K562 (cell line): ENCODE measurements at regions not wholly inside any gene's neighbourhood (a gene's known extent, or its start where the extent isn't known, plus 50 kb on each side); places are given as distances from the start of the nearest gene placed in this dataset.

Source experiments
- ATAC-seq: fragments of 200-7000 bp; cut with Tn5 transposase; 3 replicates; pipeline ENCODE4 v1.9.1; 2020; ENCODE audit warnings: moderate library complexity
- BruUV-seq: library from RNA; stranded (reverse); fragments of 400-500 nt; replicated peaks from 2 replicates; lab custom pipeline; 2021; lab: Mats Ljungman, UMichigan
- CTCF ChIA-PET: fragments of 300-600 bp; formaldehyde crosslinking; extraction: SDS; loops from one replicate; lab custom pipeline; 2021; ENCODE audit warnings: low intra/inter-chr PET ratio; lab: Yijun Ruan, JAX
- POLR2A ChIA-PET: fragments of 300-600, 350-650 bp; sonication (Branson Sonifier 250); formaldehyde crosslinking; extraction: SDS; loops from one replicate; lab custom pipeline; 2021; ENCODE audit warnings: antibody characterized with exemption, inconsistent platforms; lab: Yijun Ruan, JAX
- DNase-seq, 4 experiments: peaks; one replicate each; pipeline versions ENCODE4 v3.0.0 to v3.0.0-alpha.2; 2011 to 2018; ENCODE audit warnings: low spot score in 3 of 4, mixed read lengths in 3 of 4; ENCODE audit errors: extremely low read depth in 1 of 4
- FAIRE-seq: peaks from 2 replicates; lab custom pipeline; 2011; peaks lifted over from hg19 to GRCh38; lab: Jason Lieb, UNC
- H2AFZ ChIP-seq: 2 replicates; pipeline ENCODE4 v1.6.0; 2011; ENCODE audit warnings: low read depth, low read length, control low read depth, inconsistent platforms
- H3K27ac ChIP-seq: fragments of 200-600 bp; 3 replicates; pipeline ENCODE4 v1.8.0; 2011; ENCODE audit warnings: low read depth, mild to moderate bottlenecking, control low read depth, inconsistent platforms, low read length, moderate library complexity, mixed read lengths; ENCODE audit errors: extremely low read depth
- H3K27me3 ChIP-seq, 2 experiments: fragments of 300-600 bp in 1 of 2; 2 replicates in 1 of 2; 3 replicates in 1 of 2; pipeline versions ENCODE4 v1.6.0 to v1.8.0; 2011; ENCODE audit warnings: inconsistent platforms in 2 of 2, low read length in 2 of 2, mild to moderate bottlenecking in 1 of 2, mixed read lengths in 1 of 2, moderate library complexity in 1 of 2; ENCODE audit not compliant: control insufficient read depth in 2 of 2, insufficient read depth in 2 of 2
- H3K36me3 ChIP-seq: fragments of 300-600 bp; 3 replicates; pipeline ENCODE4 v1.8.0; 2011; ENCODE audit warnings: mild to moderate bottlenecking, low read length, inconsistent platforms; ENCODE audit not compliant: control insufficient read depth, insufficient read depth
- H3K4me1 ChIP-seq, 2 experiments: fragments of 200-600 bp in 1 of 2; replicated peaks in 1 of 2; 2 replicates in 1 of 2; 3 replicates in 1 of 2; pipeline versions ENCODE4 v1.5.1 to v1.8.0; 2011; ENCODE audit warnings: inconsistent platforms in 2 of 2, low read length in 2 of 2, mild to moderate bottlenecking in 1 of 2, mixed read lengths in 1 of 2, moderate library complexity in 1 of 2; ENCODE audit not compliant: control insufficient read depth in 2 of 2, insufficient read depth in 2 of 2
- H3K4me2 ChIP-seq: 2 replicates; pipeline ENCODE4 v1.6.1; 2011; ENCODE audit warnings: low read length, control low read depth, inconsistent platforms, mixed read lengths; ENCODE audit not compliant: insufficient read depth
- H3K4me3 ChIP-seq: fragments of 200-600 bp; sonication (generic), shearing (Covaris generic); 2 replicates; pipeline ENCODE4 v1.5.1; 2016; ENCODE audit warnings: control low read depth, inconsistent platforms
- H3K79me2 ChIP-seq: fragments of 200-600 bp; 3 replicates; pipeline ENCODE4 v1.8.0; 2011; ENCODE audit warnings: low read length, inconsistent platforms; ENCODE audit not compliant: control insufficient read depth, insufficient read depth
- H3K9ac ChIP-seq, 2 experiments: 2 replicates each; pipeline versions ENCODE4 v1.6.0 to v1.6.1; 2011; ENCODE audit warnings: low read depth in 2 of 2, low read length in 2 of 2, control low read depth in 1 of 2, inconsistent platforms in 1 of 2, mild to moderate bottlenecking in 1 of 2, mixed read lengths in 1 of 2; ENCODE audit not compliant: insufficient read depth in 1 of 2
- H3K9me1 ChIP-seq: one replicate; pipeline ENCODE4 v1.6.0; 2011; ENCODE audit warnings: inconsistent platforms, mild to moderate bottlenecking, low read length, moderate library complexity; ENCODE audit not compliant: control insufficient read depth, insufficient read depth
- H3K9me3 ChIP-seq: replicated peaks from 2 replicates; pipeline ENCODE4 v1.5.1; 2011; ENCODE audit warnings: low read depth, low read length, inconsistent platforms; ENCODE audit not compliant: control insufficient read depth, insufficient read depth
- H4K20me1 ChIP-seq: replicated peaks from 2 replicates; pipeline ENCODE4 v1.6.1; 2011; ENCODE audit warnings: low read length, inconsistent platforms, mixed read lengths; ENCODE audit not compliant: control insufficient read depth, insufficient read depth
- FOXO4 ChIP-seq: fragments of 450-650 bp; formaldehyde crosslinking; IDR thresholded peaks from 2 replicates; pipeline ENCODE4 v1.4.0; 2020; ENCODE audit warnings: mild to moderate bottlenecking, moderate library complexity
- IFI16 ChIP-seq: fragments of 250-450 bp; sonication (Bioruptor Pico); IDR thresholded peaks from 2 replicates; pipeline ENCODE4 v2.1.2; 2022; ENCODE audit warnings: mild to moderate bottlenecking, inconsistent platforms
- KAT8 ChIP-seq: fragments of 450-650 bp; IDR thresholded peaks from 2 replicates; pipeline ENCODE4 v1.6.1; 2016; ENCODE audit warnings: low read depth, mild to moderate bottlenecking
- MED1 ChIP-seq: sonication (generic); formaldehyde crosslinking; IDR thresholded peaks from 2 replicates; pipeline ENCODE4 v1.8.1; 2023; ENCODE audit warnings: missing genetic modification reagents, borderline replicate concordance
- NCOA2 ChIP-seq, 2 experiments: fragments of 450-650 bp; IDR thresholded peaks; 2 replicates each; pipeline ENCODE4 v1.6.1; 2018; ENCODE audit warnings: mild to moderate bottlenecking in 2 of 2, moderate library complexity in 1 of 2; ENCODE audit not compliant: partially characterized antibody in 2 of 2
- NFXL1 ChIP-seq: fragments of 450-650 bp; formaldehyde crosslinking; IDR thresholded peaks from 2 replicates; pipeline ENCODE4 v1.4.0; 2021; ENCODE audit warnings: mild to moderate bottlenecking
- PTTG1 ChIP-seq: fragments of 450-650 bp; IDR thresholded peaks from 2 replicates; pipeline ENCODE4 v1.6.1; 2016; ENCODE audit warnings: low read depth, mild to moderate bottlenecking, missing genetic modification characterization, missing compliant biosample characterization
- RAD51 ChIP-seq: fragments of 450-650 bp; IDR thresholded peaks from 2 replicates; pipeline ENCODE4 v1.7.1; 2016; ENCODE audit warnings: low read depth, mild to moderate bottlenecking, borderline replicate concordance
- TAL1 ChIP-seq: fragments of 450-650 bp; IDR thresholded peaks from 2 replicates; pipeline ENCODE4 v1.6.1; 2016; ENCODE audit warnings: mild to moderate bottlenecking
- TEAD1 ChIP-seq, 2 experiments: fragments of 450-650 bp in 1 of 2; sonication (generic) in 1 of 2; formaldehyde crosslinking; IDR thresholded peaks; 2 replicates each; pipeline versions ENCODE4 v1.4.0 to v1.8.0; 2020 to 2022; ENCODE audit warnings: mild to moderate bottlenecking in 2 of 2, missing genetic modification reagents in 1 of 2
- ZSCAN29 ChIP-seq: fragments of 450-650 bp; IDR thresholded peaks from 2 replicates; pipeline ENCODE4 v1.6.1; 2017
- WGBS: fragments of 100-300 bp; shearing (Covaris generic); methylation state at CpG from one replicate; pipeline ENCODE4 v1.1.6; 2016; ENCODE audit warnings: low coverage, mixed read lengths; ENCODE audit not compliant: insufficient coverage; ENCODE audit errors: missing lambda C conversion rate; 5-methylcytosine and 5-hydroxymethylcytosine counted together
- in situ Hi-C: fragments of 300-500 bp; cut with MboI; formaldehyde crosslinking; loops from 4 replicates; pipeline ENCODE4 v1.15.0; 2018; ENCODE audit warnings: inconsistent platforms, mixed read lengths
- intact Hi-C: fragments of 100-400 bp; cut with micrococcal nuclease; formaldehyde crosslinking; loops from 2 replicates; pipeline ENCODE4 v1.14.2; 2022

GRCh38 chr12:94802796-94803195, 152.4 kb upstream of the TMCC3 start (continued):
- TF ChIP-seq FOXO4 (CRISPR knock-in tag) = no peak
- no peak for TF ChIP-seq PTTG1 (tag)
- TF ChIP-seq TAL1 = no peak
- TF ChIP-seq NFXL1 (CRISPR knock-in tag) = no peak
- no peak for TF ChIP-seq RAD51
- no peak for TF ChIP-seq TEAD1 (CRISPR knock-in tag; IDR thresholded peaks at IDR 0.05)

DNA sequence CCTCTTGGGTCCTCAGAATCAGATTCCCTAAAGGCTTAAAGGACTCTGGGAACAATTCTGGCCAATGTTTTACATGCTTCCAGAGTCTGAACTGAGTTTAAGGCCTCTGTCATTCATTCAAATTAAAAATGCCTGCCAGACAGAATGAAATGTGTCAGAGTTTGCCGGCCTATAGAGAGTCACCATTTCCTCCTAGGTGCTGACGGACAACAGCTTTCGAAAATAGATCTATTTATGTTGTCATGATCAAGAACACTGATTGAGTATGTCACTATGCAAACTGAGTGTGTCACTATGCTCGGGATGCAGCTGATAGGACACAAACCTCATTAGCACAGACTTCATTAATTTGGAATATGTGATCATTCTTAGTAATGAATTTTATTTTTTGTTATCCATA, 151.4 kb upstream of the TMCC3 start:
- Histone ChIP-seq H3K4me1 (no peaks in the 10 kb centered on the region), H2AFZ (no peak overlapping the region), H3K9me3 (no peaks in the 10 kb centered on the region), H3K4me3 (no peak overlapping the region), H4K20me1 (no peaks in the 10 kb centered on the region), H3K4me2 (no peak overlapping the region), H3K9ac (no peak overlapping the region), H3K9me1 (no peaks in the 10 kb centered on the region), H3K27me3 (peaks cover 0 to 17% of the 10 kb centered on the region in 2 experiments; a peak in 1 of 5 replicates), H3K27ac (no peak overlapping the region), H3K79me2 (no peaks in the 10 kb centered on the region), H3K36me3 (no peaks in the 10 kb centered on the region)
- in situ Hi-C loops = no loop called here
- BruUV-seq = no TSS peak
- FAIRE-seq (no peak), DNase-seq (no peak), ATAC-seq (no peak)
- intact Hi-C loops = no loop called here
- TF ChIP-seq IFI16 (CRISPR knock-in tag) = no peak
- TF ChIP-seq ZSCAN29 = no peak
- no peak for TF ChIP-seq MED1
- no peak for TF ChIP-seq KAT8
- no peak for TF ChIP-seq NCOA2 (IDR thresholded peaks at IDR 0.05; ENCODE audit: partially characterized antibody in 2 of 2)
- CTCF ChIA-PET = no interaction called here
- 0% methylated on average over 4 of the region's 4 CpGs for WGBS
- POLR2A ChIA-PET = interaction anchor here (0.6 kb wide), 1 partner anchor 68 kb away, joined by 3 read pairs; no protein-coding TSS in a partner anchor
